ENCODE measurements at regions not wholly inside any gene's neighbourhood (a gene's known extent, or its start where the extent isn't known, plus 50 kb on each side); places are given as distances from the start of the nearest gene placed in this dataset.

- Histone ChIP-seq H3K9me3 (ENCODE audit: control insufficient read depth, low read length) (peaks cover 27% of the 10 kb centered on the region), H3K4me1 (ENCODE audit: control insufficient read depth, insufficient read depth, low read length) (no peaks in the 10 kb centered on the region), H3K36me3 (ENCODE audit: control insufficient read depth, insufficient read depth, low read length) (no peaks in the 10 kb centered on the region), H3K4me3 (ENCODE audit: low read length) (no peak overlapping the region), H3K9ac (ENCODE audit: extremely low read depth, low read length, poor library complexity, severe bottlenecking) (no peak overlapping the region), H3K27me3 (ENCODE audit: control insufficient read depth, insufficient read depth, low read length, poor library complexity, severe bottlenecking) (no peaks in the 10 kb centered on the region), H3K27ac (ENCODE audit: low read depth, low read length) (no peak overlapping the region)
- Mint-ChIP-seq H3K4me1 (no peaks in the 10 kb centered on the region), H3K9me3 (peaks cover 36% of the 10 kb centered on the region), H3K4me3 (no peak overlapping the region), H3K36me3 (ENCODE audit: low read depth) (no peaks in the 10 kb centered on the region), H3K27ac (no peak overlapping the region), H3K27me3 (ENCODE audit: insufficient read depth) (no peaks in the 10 kb centered on the region)
- no peak for DNase-seq
- no peak for TF ChIP-seq CTCF (conservative IDR thresholded peaks at IDR 0.05)
- 89% methylated on average over 3 of the region's 3 CpGs; no CpG with 5 or more reads in 1 of the 2 experiments for WGBS, 2 experiments (ENCODE audit: insufficient coverage in 1 of 2, insufficient read length in 1 of 2)
Observed at GRCh38 chr5:130541617-130542221, 623.3 kb downstream of the HINT1 start.

DNA sequence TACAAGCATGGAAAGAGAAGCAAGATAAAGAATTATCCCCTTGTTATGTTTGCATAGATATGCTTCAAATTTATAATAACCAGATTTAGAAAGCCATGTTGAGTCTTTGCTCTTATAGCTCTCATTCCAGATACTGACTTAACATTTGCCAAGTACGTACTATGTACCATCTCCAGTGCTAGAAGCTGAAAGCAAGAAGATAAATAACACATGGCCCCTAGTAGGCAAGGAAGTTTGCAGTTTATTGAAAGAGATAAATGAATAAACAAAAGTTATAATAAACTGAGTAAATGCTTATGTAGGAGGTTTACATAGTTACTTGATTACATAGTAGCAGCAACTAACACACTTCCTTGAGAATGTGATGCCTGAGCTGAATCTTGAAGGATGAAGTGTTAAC, 628.4 kb downstream of the HINT1 start:
- Mint-ChIP-seq H3K36me3 (ENCODE audit: low read depth) (no peaks in the 10 kb centered on the region), H3K27ac (no peak overlapping the region), H3K9me3 (no peaks in the 10 kb centered on the region), H3K4me3 (no peak overlapping the region), H3K27me3 (ENCODE audit: insufficient read depth) (no peaks in the 10 kb centered on the region), H3K4me1 (no peaks in the 10 kb centered on the region)
- DNase-seq: no peak
- Histone ChIP-seq H3K9me3 (ENCODE audit: control insufficient read depth, low read length) (no peaks in the 10 kb centered on the region), H3K4me1 (ENCODE audit: control insufficient read depth, insufficient read depth, low read length) (no peaks in the 10 kb centered on the region), H3K36me3 (ENCODE audit: control insufficient read depth, insufficient read depth, low read length) (no peaks in the 10 kb centered on the region), H3K4me3 (ENCODE audit: low read length) (no peak overlapping the region), H3K27ac (ENCODE audit: low read depth, low read length) (no peak overlapping the region), H3K27me3 (ENCODE audit: control insufficient read depth, insufficient read depth, low read length, poor library complexity, severe bottlenecking) (no peaks in the 10 kb centered on the region), H3K9ac (ENCODE audit: extremely low read depth, low read length, poor library complexity, severe bottlenecking) (no peak overlapping the region)
- 89% methylated on average over 1 of the region's 1 CpG; no CpG with 5 or more reads in 1 of the 2 experiments for WGBS, 2 experiments (ENCODE audit: insufficient coverage in 1 of 2, insufficient read length in 1 of 2)
- TF ChIP-seq CTCF (conservative IDR thresholded peaks at IDR 0.05): no peak

- H3K9me3 ChIP-seq (ENCODE audit: control insufficient read depth, low read length): no peaks in the 10 kb centered on the region
- Mint-ChIP-seq H3K36me3 (ENCODE audit: low read depth) (no peaks in the 10 kb centered on the region), H3K4me3 (no peak overlapping the region), H3K9me3 (no peaks in the 10 kb centered on the region), H3K27me3 (ENCODE audit: insufficient read depth) (no peaks in the 10 kb centered on the region), H3K4me1 (no peaks in the 10 kb centered on the region), H3K27ac (no peak overlapping the region)
- no peaks in the 10 kb centered on the region for H3K36me3 ChIP-seq (ENCODE audit: control insufficient read depth, insufficient read depth, low read length)
- no peaks in the 10 kb centered on the region for H3K27me3 ChIP-seq (ENCODE audit: control insufficient read depth, insufficient read depth, low read length, poor library complexity, severe bottlenecking)
- no peak overlapping the region for H3K4me3 ChIP-seq (ENCODE audit: low read length)
- H3K27ac ChIP-seq (ENCODE audit: low read depth, low read length): no peak overlapping the region
- no peak overlapping the region for H3K9ac ChIP-seq (ENCODE audit: extremely low read depth, low read length, poor library complexity, severe bottlenecking)
- no peaks in the 10 kb centered on the region for H3K4me1 ChIP-seq (ENCODE audit: control insufficient read depth, insufficient read depth, low read length)
- TF ChIP-seq CTCF (conservative IDR thresholded peaks at IDR 0.05): no peak
- DNase-seq: no peak
Observed at GRCh38 chr5:130532786-130533185, 628.5 kb downstream of the CHSY3 start.

Data from endodermal cell (in vitro differentiated cells).